ENCODE measurements at regions not wholly inside any gene's neighbourhood (a gene's known extent, or its start where the extent isn't known, plus 50 kb on each side); places are given as distances from the start of the nearest gene placed in this dataset.

DNA sequence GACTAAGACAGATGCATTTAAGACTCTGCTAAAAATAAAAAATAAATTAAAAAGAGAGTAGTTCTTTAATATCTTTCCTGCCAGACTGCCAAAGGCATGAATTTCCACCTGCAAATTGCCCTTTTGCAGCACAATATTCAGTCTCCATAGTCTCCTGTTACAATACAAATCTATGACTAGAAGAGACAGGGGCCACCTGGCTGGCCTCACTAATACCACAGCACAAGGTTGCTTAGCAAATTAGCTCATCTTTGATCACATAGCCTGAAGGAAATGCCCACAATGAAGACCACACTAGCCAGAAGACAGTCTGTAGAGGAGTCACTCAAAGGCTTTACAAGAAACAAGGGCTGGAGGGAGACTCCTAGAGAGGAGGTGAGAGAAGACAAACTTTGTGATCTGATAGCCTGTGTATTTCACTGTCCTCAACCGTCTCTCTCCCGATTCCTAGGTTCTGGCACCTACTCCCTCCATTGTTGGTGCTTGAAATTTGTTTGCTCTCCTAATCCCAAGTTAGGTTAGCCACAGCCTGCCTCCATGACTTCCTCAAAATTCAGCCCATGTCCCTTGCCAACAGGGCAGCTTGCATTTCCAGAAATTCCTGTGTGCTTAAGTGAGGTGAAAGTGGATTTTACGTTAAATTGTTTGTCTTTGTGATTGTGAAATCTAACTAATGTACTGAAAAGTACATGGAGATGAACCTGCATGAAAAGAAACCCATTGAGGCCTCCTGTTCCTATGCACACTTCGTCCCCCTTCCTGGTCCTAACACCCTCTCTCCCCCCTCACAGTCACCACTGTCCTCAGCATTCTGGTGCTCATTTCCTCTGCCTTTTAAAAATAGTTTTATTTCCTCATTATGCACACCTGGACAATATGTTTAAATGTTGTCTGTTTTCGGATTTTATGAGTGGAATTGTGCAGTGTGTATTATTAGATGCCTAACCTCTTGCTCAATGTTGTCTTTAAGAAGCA lies 88.7 kb upstream of the PLXNC1 start:
- no peaks in the 10 kb centered on the region for H3K4me1 ChIP-seq (ENCODE audit: insufficient read depth, low read length)
- Mint-ChIP-seq H3K4me3 (no peak overlapping the region), H3K36me3 (peaks cover 0 to 8% (median 0%) of the 10 kb centered on the region in 3 donors), H3K4me1 (no peaks in the 10 kb centered on the region), H3K27me3 (peaks cover 10 to 38% of the 10 kb centered on the region in 2 donors), H3K27ac (no peak overlapping the region), H3K9me3 (peaks cover 0 to 3% (median 0%) of the 10 kb centered on the region in 5 donors)
- H3K27me3 ChIP-seq (ENCODE audit: insufficient read depth, low read length, poor library complexity, severe bottlenecking): no peaks in the 10 kb centered on the region
- no peak for DNase-seq
- H3K4me3 ChIP-seq (ENCODE audit: low read length): no peak overlapping the region
- no peaks in the 10 kb centered on the region for H3K36me3 ChIP-seq (ENCODE audit: insufficient read depth, low read length)
- no peaks in the 10 kb centered on the region for H3K9me3 ChIP-seq (ENCODE audit: low read length)
- ChIA-PET POLR2A (no interaction called here), CTCF (no interaction called here)
- no peak overlapping the region for H3K27ac ChIP-seq (ENCODE audit: low read depth, low read length)

DNA sequence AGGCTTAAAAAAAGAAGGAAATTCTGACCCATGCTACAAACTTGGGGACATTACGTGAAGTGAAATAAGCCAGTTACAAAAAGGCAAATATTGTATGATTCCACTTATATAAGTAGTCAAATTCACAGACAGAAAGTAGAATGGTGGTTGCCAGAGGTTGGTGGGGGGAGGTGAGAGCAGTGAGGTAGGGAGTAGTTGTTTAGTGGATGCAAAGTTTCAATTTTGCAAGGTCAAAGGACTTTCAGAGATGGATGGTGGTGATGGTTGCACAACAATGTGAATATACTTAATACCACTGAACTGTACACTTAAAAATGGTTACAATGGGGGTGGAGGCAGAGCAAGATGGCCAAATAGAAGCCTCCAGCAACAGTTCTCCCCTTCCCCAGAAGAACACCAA lies 86.2 kb upstream of the PLXNC1 start:
- H3K4me1 ChIP-seq (ENCODE audit: insufficient read depth, low read length): no peaks in the 10 kb centered on the region
- peaks cover 0 to 3% (median 0%) of the 10 kb centered on the region in 5 donors for H3K9me3 Mint-ChIP-seq
- peaks cover 0 to 8% (median 0%) of the 10 kb centered on the region in 3 donors for H3K36me3 Mint-ChIP-seq
- no peaks in the 10 kb centered on the region for H3K9me3 ChIP-seq (ENCODE audit: low read length)
- no peaks in the 10 kb centered on the region for H3K4me1 Mint-ChIP-seq
- no peak overlapping the region for H3K4me3 ChIP-seq (ENCODE audit: low read length)
- H3K27ac ChIP-seq (ENCODE audit: low read depth, low read length): no peak overlapping the region
- H3K27ac Mint-ChIP-seq: no peak overlapping the region
- peaks cover 10 to 35% of the 10 kb centered on the region in 2 donors for H3K27me3 Mint-ChIP-seq
- H3K4me3 Mint-ChIP-seq: no peak overlapping the region
- H3K27me3 ChIP-seq (ENCODE audit: insufficient read depth, low read length, poor library complexity, severe bottlenecking): no peaks in the 10 kb centered on the region
- ChIA-PET CTCF (no interaction called here), POLR2A (no interaction called here)
- no peaks in the 10 kb centered on the region for H3K36me3 ChIP-seq (ENCODE audit: insufficient read depth, low read length)
- no peak for DNase-seq

DNA sequence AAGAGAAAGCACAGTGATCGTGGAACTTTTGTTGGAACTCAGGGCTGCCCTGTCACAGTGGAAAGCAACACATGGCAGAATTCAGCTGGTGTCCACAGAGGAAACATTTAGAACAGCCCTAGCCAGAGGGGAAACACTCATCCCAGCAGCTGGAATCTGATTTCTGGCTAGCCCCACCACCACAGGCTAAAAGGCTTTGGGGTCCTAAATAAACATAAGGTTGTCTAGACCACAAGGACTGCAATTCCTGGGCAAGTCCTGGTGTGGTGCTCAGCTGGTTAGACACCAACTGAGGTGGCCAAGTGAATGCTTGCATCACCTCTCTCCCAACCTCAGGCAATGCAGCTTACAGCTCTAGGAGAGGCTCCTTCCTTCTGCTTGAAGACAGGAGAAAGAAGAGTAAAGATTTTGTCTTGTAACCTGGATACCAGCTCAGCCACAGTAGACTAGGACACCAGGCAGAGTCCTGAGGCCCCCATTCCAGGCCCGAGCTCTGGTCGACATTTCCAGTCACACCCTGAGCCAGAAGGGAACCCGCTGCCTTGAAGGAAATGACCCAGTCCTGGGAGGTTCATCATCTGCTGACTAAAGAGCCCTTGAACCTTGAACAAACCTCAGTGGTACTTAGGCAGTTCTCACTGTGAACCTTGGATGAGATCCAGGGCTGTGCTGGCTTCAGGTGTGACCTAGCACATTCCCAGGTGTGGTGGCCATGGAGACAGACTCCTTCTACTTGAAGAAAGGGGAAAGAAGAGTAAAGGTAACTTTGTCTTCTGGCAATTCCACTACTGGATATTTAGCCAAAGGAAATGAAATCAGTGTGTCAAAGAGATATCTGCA lies 85.4 kb upstream of the PLXNC1 start:
- peaks cover 10 to 35% of the 10 kb centered on the region in 2 donors for H3K27me3 Mint-ChIP-seq
- no peaks in the 10 kb centered on the region for H3K4me1 Mint-ChIP-seq
- ChIA-PET POLR2A (no interaction called here), CTCF (no interaction called here)
- H3K4me3 ChIP-seq (ENCODE audit: low read length): no peak overlapping the region
- H3K9me3 Mint-ChIP-seq: peaks cover 0 to 3% (median 0%) of the 10 kb centered on the region in 5 donors
- no peak overlapping the region for H3K4me3 Mint-ChIP-seq
- no peaks in the 10 kb centered on the region for H3K9me3 ChIP-seq (ENCODE audit: low read length)
- no peaks in the 10 kb centered on the region for H3K27me3 ChIP-seq (ENCODE audit: insufficient read depth, low read length, poor library complexity, severe bottlenecking)
- DNase-seq: no peak
- no peaks in the 10 kb centered on the region for H3K4me1 ChIP-seq (ENCODE audit: insufficient read depth, low read length)
- H3K27ac ChIP-seq (ENCODE audit: low read depth, low read length): no peak overlapping the region
- peaks cover 0 to 8% (median 0%) of the 10 kb centered on the region in 3 donors for H3K36me3 Mint-ChIP-seq
- H3K36me3 ChIP-seq (ENCODE audit: insufficient read depth, low read length): no peaks in the 10 kb centered on the region
- H3K27ac Mint-ChIP-seq: peak overlapping the region in 1 of 8 donors; percentile 2

DNA sequence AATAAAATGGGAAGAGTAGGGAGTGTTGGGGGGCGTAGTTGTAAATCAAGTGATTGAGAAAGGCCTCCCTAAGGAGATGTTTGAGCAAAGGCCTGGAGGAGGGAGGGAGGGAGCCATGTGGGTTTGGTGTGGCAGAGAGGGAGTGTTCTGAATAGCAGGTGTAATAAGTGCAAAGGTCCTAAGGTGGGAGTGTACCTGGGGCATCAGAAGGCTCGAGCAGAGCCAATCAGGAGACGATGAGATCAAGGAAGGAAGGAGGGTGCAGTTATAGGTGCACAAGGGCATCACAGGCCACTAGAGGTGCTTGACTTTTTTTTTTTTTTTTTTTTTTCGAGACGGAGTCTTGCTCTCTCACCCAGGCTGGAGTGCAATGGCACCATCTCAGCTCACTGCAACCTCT lies 77.9 kb upstream of the PLXNC1 start:
- Mint-ChIP-seq H3K36me3 (peaks cover 0 to 8% (median 0%) of the 10 kb centered on the region in 3 donors), H3K27ac (no peak overlapping the region), H3K4me1 (peaks cover 5 to 9% (median 8%) of the 10 kb centered on the region in 3 donors), H3K9me3 (peaks cover 0 to 2% (median 0%) of the 10 kb centered on the region in 5 donors), H3K27me3 (peaks cover 11 to 12% of the 10 kb centered on the region in 2 donors), H3K4me3 (no peak overlapping the region)
- H3K4me3 ChIP-seq (ENCODE audit: low read length): no peak overlapping the region
- no peak for DNase-seq
- ChIA-PET CTCF (no interaction called here), POLR2A (no interaction called here)
- H3K4me1 ChIP-seq (ENCODE audit: insufficient read depth, low read length): peaks cover 6% of the 10 kb centered on the region
- H3K9me3 ChIP-seq (ENCODE audit: low read length): no peaks in the 10 kb centered on the region
- no peaks in the 10 kb centered on the region for H3K27me3 ChIP-seq (ENCODE audit: insufficient read depth, low read length, poor library complexity, severe bottlenecking)
- H3K27ac ChIP-seq (ENCODE audit: low read depth, low read length): no peak overlapping the region
- no peaks in the 10 kb centered on the region for H3K36me3 ChIP-seq (ENCODE audit: insufficient read depth, low read length)

DNA sequence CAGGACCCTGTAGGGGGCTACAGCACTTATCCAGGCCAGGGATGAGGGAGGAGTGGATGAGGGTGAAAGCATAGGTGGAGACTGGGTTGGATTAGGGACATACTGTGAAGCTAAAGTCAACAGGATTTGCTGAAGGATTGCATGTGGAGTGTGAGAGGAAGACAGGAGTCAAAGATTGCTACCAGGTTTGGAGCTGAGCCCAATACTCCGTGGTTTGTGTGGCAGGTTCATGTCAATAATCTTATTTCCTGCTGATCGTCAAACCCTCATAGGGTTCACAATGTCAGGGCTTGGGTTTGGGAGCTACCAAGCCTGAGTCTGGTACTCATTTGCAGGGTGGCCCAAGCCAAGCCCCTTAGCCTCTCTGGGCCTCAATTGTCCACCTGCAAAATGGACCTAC lies 77.1 kb upstream of the PLXNC1 start:
- DNase-seq: no peak
- peak overlapping the region in 4 of 8 donors; percentile 28 to 88 (median 46) for H3K27ac Mint-ChIP-seq
- H3K27me3 Mint-ChIP-seq: peaks cover 17 to 19% of the 10 kb centered on the region in 2 donors
- Histone ChIP-seq H3K27me3 (ENCODE audit: insufficient read depth, low read length, poor library complexity, severe bottlenecking) (no peaks in the 10 kb centered on the region), H3K27ac (ENCODE audit: low read depth, low read length) (no peak overlapping the region), H3K4me3 (ENCODE audit: low read length) (no peak overlapping the region), H3K9me3 (ENCODE audit: low read length) (no peaks in the 10 kb centered on the region), H3K4me1 (ENCODE audit: insufficient read depth, low read length) (peaks cover 6% of the 10 kb centered on the region), H3K36me3 (ENCODE audit: insufficient read depth, low read length) (no peaks in the 10 kb centered on the region)
- H3K9me3 Mint-ChIP-seq: peaks cover 0 to 2% (median 0%) of the 10 kb centered on the region in 5 donors
- CTCF ChIA-PET: no interaction called here
- POLR2A ChIA-PET: no interaction called here
- no peak overlapping the region for H3K4me3 Mint-ChIP-seq
- H3K4me1 Mint-ChIP-seq: peaks cover 5 to 9% (median 8%) of the 10 kb centered on the region in 3 donors
- H3K36me3 Mint-ChIP-seq: peaks cover 0 to 8% (median 0%) of the 10 kb centered on the region in 3 donors

DNA sequence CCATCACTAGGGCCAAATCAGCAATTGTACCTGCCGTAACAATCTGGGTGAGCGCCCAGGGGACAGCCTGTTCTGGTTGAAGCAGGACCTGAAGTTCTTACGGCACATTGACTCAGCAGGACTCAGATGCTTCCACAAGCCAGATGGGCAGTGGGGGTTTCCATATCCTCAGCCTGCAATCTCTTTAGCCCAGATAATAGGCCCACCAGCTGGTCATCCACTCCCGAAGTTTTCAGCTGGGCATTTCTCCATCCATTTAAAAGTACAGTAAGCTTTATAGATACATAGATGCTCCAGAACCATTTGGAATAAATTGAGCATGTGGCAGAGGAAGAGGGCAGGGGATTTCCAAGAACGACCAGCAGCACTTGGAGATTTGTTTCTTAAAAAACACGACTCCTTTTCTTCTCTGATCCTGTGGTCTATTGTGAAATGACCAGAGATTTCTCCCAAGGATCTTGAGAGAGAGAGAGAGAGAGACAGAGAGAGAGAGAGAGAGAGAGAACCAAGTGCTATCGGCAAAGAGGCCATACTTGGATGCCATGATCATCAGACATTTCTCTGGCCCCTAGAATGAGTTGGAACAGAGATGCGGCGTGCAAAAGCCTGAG lies 74.8 kb upstream of the PLXNC1 start:
- no peak overlapping the region for H3K27ac ChIP-seq (ENCODE audit: low read depth, low read length)
- H3K27me3 Mint-ChIP-seq: peaks cover 23 to 33% of the 10 kb centered on the region in 2 donors
- no peak overlapping the region for H3K4me3 Mint-ChIP-seq
- H3K36me3 ChIP-seq (ENCODE audit: insufficient read depth, low read length): no peaks in the 10 kb centered on the region
- no peaks in the 10 kb centered on the region for H3K9me3 ChIP-seq (ENCODE audit: low read length)
- ChIA-PET CTCF (no interaction called here), POLR2A (no interaction called here)
- no peak overlapping the region for H3K4me3 ChIP-seq (ENCODE audit: low read length)
- H3K9me3 Mint-ChIP-seq: no peaks in the 10 kb centered on the region
- H3K36me3 Mint-ChIP-seq: peaks cover 0 to 6% (median 0%) of the 10 kb centered on the region in 3 donors
- DNase-seq: no peak
- peaks cover 8 to 14% (median 12%) of the 10 kb centered on the region in 3 donors for H3K4me1 Mint-ChIP-seq
- no peak overlapping the region for H3K27ac Mint-ChIP-seq
- peaks cover 11% of the 10 kb centered on the region for H3K4me1 ChIP-seq (ENCODE audit: insufficient read depth, low read length)
- no peaks in the 10 kb centered on the region for H3K27me3 ChIP-seq (ENCODE audit: insufficient read depth, low read length, poor library complexity, severe bottlenecking)

DNA sequence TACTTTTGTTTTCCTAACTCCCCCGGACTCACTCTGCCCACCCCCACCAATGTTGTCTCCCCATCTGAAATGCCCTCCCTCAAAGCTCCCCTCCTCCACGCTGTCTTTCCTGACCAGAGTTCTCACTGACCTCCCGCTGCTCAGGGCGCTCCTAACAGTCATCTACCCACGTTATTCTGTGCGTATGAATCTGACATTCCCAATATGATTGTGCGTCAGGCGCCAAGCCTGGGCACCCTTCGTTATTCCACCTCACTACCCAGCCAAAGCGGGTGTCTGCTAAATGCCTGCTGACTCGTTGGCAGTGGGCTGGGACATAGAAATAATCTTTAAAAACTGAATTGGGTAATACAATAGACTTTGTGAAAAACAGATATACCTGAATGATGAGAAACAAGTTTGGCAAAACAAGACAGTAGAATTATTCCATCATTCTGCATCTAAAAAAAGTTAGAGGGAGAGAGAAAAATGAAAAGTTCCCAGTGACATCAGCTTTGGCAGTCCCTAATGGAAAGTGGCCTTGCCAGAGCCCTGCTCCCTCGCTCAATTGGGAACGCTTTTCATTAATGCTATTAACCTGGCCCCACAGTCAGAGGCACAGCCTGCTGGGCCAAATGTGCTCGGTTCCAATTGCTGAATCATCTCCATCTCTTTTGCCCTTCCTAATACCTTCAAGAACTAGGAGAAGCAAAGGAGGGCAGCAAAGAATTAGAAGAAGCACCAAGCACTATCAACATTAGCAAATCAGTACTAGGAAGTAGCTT lies 74.0 kb upstream of the PLXNC1 start:
- H3K4me1 ChIP-seq (ENCODE audit: insufficient read depth, low read length): peaks cover 13% of the 10 kb centered on the region
- H3K9me3 ChIP-seq (ENCODE audit: low read length): no peaks in the 10 kb centered on the region
- H3K27me3 Mint-ChIP-seq: peaks cover 23 to 37% of the 10 kb centered on the region in 2 donors
- H3K27ac Mint-ChIP-seq: no peak overlapping the region
- no peaks in the 10 kb centered on the region for H3K9me3 Mint-ChIP-seq
- H3K4me1 Mint-ChIP-seq: peaks cover 8 to 14% (median 12%) of the 10 kb centered on the region in 3 donors
- DNase-seq: no peak
- CTCF ChIA-PET: interaction anchor here (1.8 to 2.9 kb wide), 2 partner anchors 27 to 505 kb away, joined by 6 to 19 read pairs; no protein-coding TSS in a partner anchor
- no peak overlapping the region for H3K27ac ChIP-seq (ENCODE audit: low read depth, low read length)
- H3K4me3 ChIP-seq (ENCODE audit: low read length): no peak overlapping the region
- POLR2A ChIA-PET: no interaction called here
- no peaks in the 10 kb centered on the region for H3K36me3 Mint-ChIP-seq
- no peaks in the 10 kb centered on the region for H3K36me3 ChIP-seq (ENCODE audit: insufficient read depth, low read length)
- H3K4me3 Mint-ChIP-seq: no peak overlapping the region
- H3K27me3 ChIP-seq (ENCODE audit: insufficient read depth, low read length, poor library complexity, severe bottlenecking): no peaks in the 10 kb centered on the region

Data from CD8-positive, alpha-beta memory T cell (primary cell).